ENCODE measurements at regions not wholly inside any gene's neighbourhood (a gene's known extent, or its start where the extent isn't known, plus 50 kb on each side); places are given as distances from the start of the nearest gene placed in this dataset.
"Not testable (repeated sequence)": the region's sequence is repeated elsewhere in the genome, so short reads cannot be mapped to it uniquely, and the experiment has no call there.

GRCh38 chr6:16041327-16041726 lies 87.6 kb upstream of the MYLIP start:
- intact Hi-C loops (cut with DNase I): no loop called here
- no peak for DNase-seq

DNA sequence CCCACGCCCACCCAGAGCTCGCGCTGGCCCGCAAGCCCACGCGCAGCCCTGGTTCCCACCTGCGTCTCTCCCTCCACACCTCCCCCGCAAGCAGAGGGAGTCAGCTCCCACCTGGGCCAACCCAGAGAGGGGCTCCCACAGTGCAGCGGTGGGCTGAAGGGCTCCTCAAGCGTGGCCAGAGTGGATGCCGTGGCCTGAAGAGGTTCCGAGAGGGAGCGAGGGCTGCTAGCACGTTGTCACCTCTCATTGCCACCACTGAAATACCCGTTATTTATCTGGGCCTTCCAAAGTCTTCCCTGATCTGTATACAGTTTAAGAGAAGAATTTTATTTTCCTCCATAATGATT lies 88.3 kb upstream of the MYLIP start:
- intact Hi-C loops (cut with DNase I): no loop called here
- DNase-seq: no peak

DNA sequence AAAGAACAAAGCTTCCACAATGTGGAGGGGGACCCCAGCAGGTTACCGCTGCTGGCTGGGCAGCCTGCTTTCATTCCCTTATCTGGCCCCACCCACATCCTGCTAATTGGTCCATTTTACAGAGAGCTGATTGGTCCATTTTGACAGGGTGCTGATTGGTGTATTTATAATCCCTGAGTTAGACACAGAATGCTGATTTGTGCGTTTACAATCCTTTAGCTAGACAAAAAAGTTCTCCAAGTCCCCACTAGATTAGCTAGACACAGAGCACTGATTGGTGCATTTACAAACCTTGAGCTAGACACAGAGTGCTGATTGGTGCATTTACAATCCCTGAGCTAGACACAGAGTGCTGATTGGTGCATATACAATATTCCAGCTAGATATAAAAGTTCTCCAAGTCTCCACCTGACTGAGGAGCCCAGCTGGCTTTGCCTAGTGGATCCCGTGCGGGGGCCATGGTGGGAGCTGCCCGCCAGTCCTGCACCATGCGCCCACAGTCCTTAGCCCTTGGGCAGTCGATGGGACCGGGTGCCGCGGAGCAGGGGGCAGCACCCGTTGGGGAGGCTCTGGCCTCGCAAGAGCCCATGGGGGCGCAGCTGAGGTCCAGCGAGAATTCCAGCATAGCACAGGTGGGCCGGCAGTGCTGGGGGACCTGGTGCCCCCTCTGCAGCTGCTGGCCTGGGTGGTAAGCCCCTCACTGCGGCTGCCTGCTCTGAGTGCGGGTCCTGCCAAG lies 88.8 kb upstream of the MYLIP start:
- DNase-seq; intact Hi-C loops (cut with DNase I): not testable (repeated sequence)

GRCh38 chr6:16038938-16039337 lies 89.9 kb upstream of the MYLIP start:
- DNase-seq: no peak
- intact Hi-C loops (cut with DNase I): no loop called here

DNA sequence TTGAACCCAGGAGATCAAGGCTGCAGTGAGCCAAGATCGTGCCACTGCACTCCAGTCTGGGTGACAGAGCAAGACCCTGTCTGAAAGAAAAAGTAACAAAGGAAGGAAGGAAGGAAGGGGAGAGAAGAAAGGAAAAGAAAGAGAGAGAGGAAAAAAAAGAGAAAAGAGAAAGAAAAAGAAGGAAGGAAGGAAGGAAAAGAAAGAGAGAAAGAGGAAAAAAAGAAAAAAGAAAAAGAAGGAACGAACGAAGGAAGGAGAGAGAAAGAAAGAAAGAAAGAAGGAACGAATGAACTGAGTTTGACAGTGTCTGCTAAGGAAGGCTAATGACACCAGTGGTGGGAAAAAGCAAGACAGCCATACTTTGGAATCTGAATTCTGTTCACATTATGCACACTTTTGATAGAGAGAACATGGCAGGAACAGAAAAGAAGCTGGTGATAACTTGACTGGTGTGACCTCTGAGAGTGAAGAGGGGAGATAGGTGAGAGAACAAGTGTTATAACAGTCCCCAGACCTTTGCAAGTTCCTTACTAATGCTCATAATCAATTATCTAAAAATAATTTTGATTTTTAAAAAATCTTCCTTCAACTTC lies 93.3 kb upstream of the MYLIP start:
- no peak for DNase-seq
- intact Hi-C loops (cut with DNase I): no loop called here

- no peak for DNase-seq
- intact Hi-C loops (cut with DNase I): no loop called here
Measured at GRCh38 chr6:16033214-16033613, 95.7 kb upstream of the MYLIP start.

DNA sequence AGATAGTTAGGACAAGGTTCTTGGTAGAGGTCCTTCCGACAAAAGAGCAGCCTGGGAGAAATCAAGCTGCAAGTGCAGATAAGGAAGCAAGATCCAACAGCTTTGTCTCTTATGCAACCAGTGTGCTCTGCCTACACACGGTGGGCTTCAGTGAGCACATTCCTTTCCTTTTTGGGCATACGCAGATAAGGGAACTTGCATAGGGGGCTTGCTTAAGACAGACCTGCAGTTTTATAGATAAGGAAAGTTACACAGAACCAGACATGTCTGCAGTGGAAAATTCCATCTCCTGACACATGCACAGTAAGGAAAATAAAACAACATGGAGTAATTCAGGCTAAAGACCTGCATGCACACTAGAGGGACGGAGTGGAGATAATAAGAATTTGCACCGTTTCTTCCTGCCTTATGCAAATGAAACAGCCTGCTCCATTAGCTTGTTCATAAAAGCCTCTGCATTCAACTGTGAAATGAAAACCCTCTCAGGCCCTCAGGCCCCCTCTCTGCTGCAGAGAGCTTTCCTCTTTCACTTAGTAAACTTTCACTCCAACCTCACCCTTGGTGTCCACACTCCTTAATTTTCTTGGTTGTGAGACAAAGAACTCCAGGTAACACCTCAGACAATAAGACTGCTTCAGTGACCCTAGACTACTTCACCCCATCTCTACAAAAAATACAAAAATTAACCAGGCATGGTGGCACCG lies 97.5 kb upstream of the MYLIP start:
- intact Hi-C loops (cut with DNase I): no loop called here

GRCh38 chr6:16028966-16029365 lies 99.9 kb upstream of the MYLIP start:
- no peak for DNase-seq
- intact Hi-C loops (cut with DNase I): no loop called here

More for the DNA sequence above, 97.5 kb upstream of the MYLIP start:
- no peak for DNase-seq

- no peak for DNase-seq
- intact Hi-C loops (cut with DNase I): no loop called here
Measured at GRCh38 chr6:16020259-16020658, 108.6 kb upstream of the MYLIP start.

- intact Hi-C loops (cut with DNase I): no loop called here
- no peak for DNase-seq
Measured at GRCh38 chr6:16019462-16019861, 109.4 kb upstream of the MYLIP start.

GRCh38 chr6:16018626-16019025 lies 110.3 kb upstream of the MYLIP start:
- intact Hi-C loops (cut with DNase I): no loop called here
- no peak for DNase-seq

GRCh38 chr6:16014325-16014724 lies 114.6 kb upstream of the MYLIP start:
- intact Hi-C loops (cut with DNase I); DNase-seq: not testable (repeated sequence)

GRCh38 chr6:16007146-16007545 lies 121.7 kb upstream of the MYLIP start:
- no peak for DNase-seq
- intact Hi-C loops (cut with DNase I): no loop called here

DNA sequence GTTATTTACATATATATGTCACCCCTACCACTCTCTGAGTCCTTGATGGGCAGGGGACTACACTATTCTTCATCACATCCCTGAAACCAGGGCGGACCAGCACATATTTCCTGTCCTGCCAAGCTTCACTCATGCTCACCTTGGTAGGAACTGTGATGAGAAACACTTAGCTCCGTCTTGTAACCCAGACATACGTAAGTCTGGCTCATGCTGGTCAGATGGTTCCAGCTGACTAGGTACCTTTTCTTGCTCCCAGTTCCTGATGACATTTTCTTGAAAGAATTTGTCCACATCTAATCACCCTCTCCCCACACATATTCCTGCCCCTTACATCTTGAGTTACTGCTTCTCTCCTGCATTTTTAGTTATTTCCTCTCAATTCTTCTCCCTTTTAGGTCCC lies 122.2 kb upstream of the MYLIP start:
- intact Hi-C loops (cut with DNase I): no loop called here
- no peak for DNase-seq

DNA sequence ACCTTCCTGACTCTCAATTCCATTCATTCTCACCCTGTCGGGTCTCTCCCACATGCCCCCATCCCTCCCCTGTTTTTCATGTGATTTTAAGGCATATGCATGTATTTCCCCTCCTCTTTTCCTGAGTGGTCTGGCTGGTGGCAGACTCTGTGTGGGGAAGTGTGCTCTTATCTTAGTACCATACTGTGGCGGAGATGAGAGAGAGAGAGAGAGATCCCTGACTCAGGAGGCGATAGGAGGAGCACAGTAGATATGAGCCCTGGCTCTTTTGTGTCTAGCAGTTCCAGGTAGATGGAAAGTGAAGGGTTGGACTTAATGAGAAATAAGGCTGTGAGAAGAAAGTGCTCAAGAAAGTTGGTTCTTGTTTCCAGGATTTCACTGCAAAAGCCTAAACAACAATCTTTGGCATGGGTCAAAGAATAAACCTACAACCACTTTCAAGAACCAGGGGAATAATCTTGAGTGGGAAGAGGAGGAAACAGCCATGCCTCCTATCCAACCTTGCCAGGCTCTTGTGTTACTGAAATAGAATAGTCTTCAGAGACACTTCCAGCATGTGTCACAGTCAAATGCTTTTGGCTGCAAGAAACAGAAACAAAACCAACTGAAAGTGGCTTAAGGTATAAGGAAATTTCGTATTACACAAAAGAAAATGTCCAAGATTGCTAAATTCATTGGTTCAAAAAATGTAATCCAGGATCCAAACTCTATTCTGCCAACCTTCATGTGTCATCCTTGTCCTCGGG lies 123.8 kb upstream of the MYLIP start:
- intact Hi-C loops (cut with DNase I): no loop called here

GRCh38 chr6:16003197-16003491 lies 125.7 kb upstream of the MYLIP start:
- intact Hi-C loops (cut with DNase I): no loop called here
- no peak for DNase-seq

More for the DNA sequence above, 123.8 kb upstream of the MYLIP start:
- DNase-seq: no peak

GRCh38 chr6:16002332-16003196 lies 126.3 kb upstream of the MYLIP start:
- intact Hi-C loops (cut with DNase I): no loop called here
- DNase-seq: no peak

DNA sequence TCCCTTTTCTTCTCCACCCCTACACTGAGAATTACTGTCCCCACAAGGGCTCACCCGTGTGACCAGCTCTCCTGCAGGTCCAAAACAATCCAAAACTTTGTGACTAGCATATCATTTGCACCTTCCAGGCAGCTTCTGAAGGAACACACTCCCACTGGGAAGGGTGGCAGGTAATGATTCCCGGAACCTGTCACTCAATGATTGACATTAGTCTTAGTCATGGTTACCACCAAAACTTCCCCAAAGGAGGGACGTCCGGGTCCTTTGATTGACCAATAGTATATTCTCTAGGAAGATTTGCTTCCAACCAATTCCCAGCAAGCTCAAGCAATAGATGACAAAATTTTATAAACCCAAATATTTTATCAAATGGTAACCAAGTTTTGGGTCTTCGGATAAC lies 127.7 kb upstream of the MYLIP start:
- no peak for DNase-seq
- intact Hi-C loops (cut with DNase I): no loop called here

GRCh38 chr6:15999201-15999600 lies 129.7 kb upstream of the MYLIP start:
- intact Hi-C loops (cut with DNase I): no loop called here
- no peak for DNase-seq

DNA sequence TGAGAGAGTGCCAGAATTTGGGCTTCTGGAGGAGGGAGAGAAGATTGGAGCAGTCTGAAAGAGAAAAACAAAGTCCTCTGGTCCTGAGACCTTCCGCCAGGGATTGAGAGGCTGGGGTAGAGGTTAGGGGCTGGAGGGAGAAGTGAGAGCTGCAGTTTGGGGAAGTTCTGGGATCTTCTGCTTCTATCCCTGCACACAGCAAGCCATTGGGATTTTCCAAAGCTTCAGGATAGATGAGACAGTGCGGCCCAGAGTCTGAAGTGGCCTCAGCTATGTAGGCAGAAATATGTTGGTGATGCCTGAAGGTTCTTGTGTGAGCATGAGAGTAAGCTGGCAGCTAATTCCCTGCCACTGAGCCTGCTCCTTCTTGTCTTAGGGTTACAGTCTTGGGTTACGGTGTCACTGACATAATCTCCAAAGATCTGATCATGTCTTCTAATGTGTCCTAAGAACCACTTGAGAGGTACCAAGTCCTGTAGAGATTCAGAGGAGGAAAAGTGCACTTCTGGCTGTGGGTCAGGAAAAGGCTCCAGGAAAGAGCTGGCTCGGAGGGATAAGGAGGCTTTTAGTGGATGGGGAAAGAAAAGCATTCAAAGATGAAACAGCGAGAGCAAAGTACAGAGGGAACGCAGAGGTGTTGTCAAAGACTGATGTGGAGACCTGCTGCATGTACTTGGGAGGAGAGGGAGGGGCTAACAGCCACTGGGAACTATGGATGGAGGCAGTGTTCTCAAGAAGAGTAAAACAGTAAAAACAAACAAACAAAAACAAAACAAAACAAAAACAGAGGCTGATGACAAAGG lies 131.1 kb upstream of the MYLIP start:
- no peak for DNase-seq
- intact Hi-C loops (cut with DNase I): no loop called here
